GM04504 (cell line): ENCODE measurements at regions not wholly inside any gene's neighbourhood (a gene's known extent, or its start where the extent isn't known, plus 50 kb on each side); places are given as distances from the start of the nearest gene placed in this dataset.
"Not testable (repeated sequence)": the region's sequence is repeated elsewhere in the genome, so short reads cannot be mapped to it uniquely, and the experiment has no call there.

Experiments used
- DNase-seq: peaks from one replicate; pipeline ENCODE4 v3.0.0-alpha.2; 2012; ENCODE audit warnings: low read depth

GRCh38 chr11:70592641-70593165 is 194.4 kb downstream of the CTTN start:
- no peak for DNase-seq

- no peak for DNase-seq
Measured at GRCh38 chr11:70593446-70593983, 195.2 kb downstream of the CTTN start.

GRCh38 chr11:70594031-70594430 is 195.7 kb downstream of the CTTN start:
- DNase-seq: no peak

GRCh38 chr11:70594606-70595005 is 196.3 kb downstream of the CTTN start:
- DNase-seq: no peak

- DNase-seq: no peak
Measured at GRCh38 chr11:70595016-70595415, 196.7 kb downstream of the CTTN start.

- DNase-seq: no peak
Measured at GRCh38 chr11:70595452-70595851, 197.1 kb downstream of the CTTN start.

- DNase-seq: no peak
Measured at GRCh38 chr11:70596091-70596490, 197.8 kb downstream of the CTTN start.

- no peak for DNase-seq
Measured at GRCh38 chr11:70597006-70597555, 198.8 kb downstream of the CTTN start.

- no peak for DNase-seq
Measured at GRCh38 chr11:70597751-70598625, 199.7 kb downstream of the CTTN start.

GRCh38 chr11:70600911-70601415 is 202.6 kb downstream of the CTTN start:
- not testable (repeated sequence) for DNase-seq

- DNase-seq: no peak
Measured at GRCh38 chr11:70601861-70602538, 203.7 kb downstream of the CTTN start.

GRCh38 chr11:70603114-70603755 is 204.9 kb downstream of the CTTN start:
- no peak for DNase-seq

- DNase-seq: no peak
Measured at GRCh38 chr11:70603756-70604211, 205.5 kb downstream of the CTTN start.

GRCh38 chr11:70604221-70604620 is 205.9 kb downstream of the CTTN start:
- no peak for DNase-seq

- DNase-seq: no peak
Measured at GRCh38 chr11:70604630-70605467, 206.5 kb downstream of the CTTN start.

GRCh38 chr11:70605468-70605815 is 207.1 kb downstream of the CTTN start:
- DNase-seq: no peak

GRCh38 chr11:70605846-70606245 is 207.5 kb downstream of the CTTN start:
- DNase-seq: no peak

GRCh38 chr11:70606248-70606950 is 208.1 kb downstream of the CTTN start:
- no peak for DNase-seq

- no peak for DNase-seq
Measured at GRCh38 chr11:70606951-70607330, 208.6 kb downstream of the CTTN start.

- DNase-seq: no peak
Measured at GRCh38 chr11:70607561-70607960, 209.2 kb downstream of the CTTN start.
